SHP77 (cell line): ENCODE measurements at regions not wholly inside any gene's neighbourhood (a gene's known extent, or its start where the extent isn't known, plus 50 kb on each side); places are given as distances from the start of the nearest gene placed in this dataset.
"Not testable (repeated sequence)": the region's sequence is repeated elsewhere in the genome, so short reads cannot be mapped to it uniquely, and the experiment has no call there.

Source experiments
- DNase-seq, 2 experiments: peaks; one replicate each; lab custom pipeline; 2025; lab: John Stamatoyannopoulos, UW

DNA sequence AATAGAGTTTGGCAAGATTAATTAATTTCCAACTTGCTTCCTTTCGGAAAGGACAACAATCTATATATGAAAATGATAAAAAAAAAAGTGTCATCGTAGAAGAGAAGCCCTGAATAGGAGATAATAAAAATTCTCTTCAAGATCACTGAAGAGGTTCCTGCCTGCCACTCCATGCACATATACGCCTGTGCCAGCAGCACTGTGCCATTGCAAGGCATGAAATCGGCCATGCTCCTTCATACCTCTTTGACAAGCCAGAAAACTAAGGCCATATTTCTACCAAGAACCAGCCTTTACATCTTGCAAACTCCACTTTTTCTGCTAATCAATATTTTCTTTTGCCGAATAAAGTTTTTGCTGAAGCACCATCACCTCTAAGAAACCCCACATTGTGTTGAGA is 365.5 kb downstream of the CXXC4 start:
- DNase-seq: no peak

DNA sequence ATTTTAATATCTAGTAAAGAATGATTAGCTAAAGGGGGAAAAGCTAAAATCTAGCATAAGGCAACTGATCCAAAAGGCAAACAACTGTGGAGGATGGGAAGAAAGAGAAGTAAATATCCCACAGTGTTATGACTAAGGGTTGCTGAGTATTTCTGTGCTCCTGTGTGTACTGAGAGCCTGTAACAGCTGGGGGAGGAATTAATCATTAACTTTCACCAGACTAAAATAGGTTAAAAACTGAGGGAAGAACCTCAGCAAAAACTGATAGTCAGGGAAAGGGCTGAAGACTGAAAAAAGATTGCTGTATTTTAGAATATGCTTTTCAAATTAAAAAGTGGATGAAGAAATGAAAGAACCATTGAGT is 365.9 kb downstream of the CXXC4 start:
- no peak for DNase-seq

DNA sequence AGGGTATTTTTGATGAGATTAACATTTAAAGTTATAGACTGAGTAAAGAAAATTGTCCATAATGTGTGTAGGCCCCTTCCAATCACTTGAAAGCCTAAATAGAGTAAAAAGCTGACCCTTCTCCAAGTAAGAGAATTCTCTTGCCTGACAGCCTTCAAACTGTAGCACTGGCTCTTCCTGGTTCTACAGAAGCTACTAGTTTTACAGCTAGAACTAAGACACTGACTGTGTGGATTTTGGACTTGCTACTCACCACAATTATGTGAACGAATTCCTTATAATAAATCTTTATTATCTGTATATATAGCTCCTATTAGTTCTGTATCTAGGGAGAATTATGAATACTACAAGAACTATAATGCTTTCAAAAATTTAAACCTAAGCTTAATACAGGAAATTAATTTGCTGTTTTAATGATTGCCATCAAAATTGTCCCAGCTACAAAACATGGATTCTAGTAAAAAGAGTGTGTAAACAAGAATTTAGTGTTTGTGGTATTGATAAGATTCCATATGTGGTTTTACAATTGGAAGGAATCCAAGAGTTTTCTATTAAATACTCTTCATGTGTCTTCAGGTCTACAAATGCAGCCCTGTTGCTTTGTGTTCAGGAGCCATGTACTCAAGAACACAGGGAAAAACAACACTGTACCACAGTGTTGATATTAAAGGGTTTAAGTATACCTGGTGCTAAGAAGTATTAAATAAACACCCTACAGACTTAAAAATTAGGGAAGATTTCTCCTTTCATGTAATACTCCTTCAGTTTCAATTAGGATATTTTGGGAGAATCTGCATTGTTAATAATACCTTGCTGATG is 366.5 kb downstream of the CXXC4 start:
- DNase-seq: no peak

DNA sequence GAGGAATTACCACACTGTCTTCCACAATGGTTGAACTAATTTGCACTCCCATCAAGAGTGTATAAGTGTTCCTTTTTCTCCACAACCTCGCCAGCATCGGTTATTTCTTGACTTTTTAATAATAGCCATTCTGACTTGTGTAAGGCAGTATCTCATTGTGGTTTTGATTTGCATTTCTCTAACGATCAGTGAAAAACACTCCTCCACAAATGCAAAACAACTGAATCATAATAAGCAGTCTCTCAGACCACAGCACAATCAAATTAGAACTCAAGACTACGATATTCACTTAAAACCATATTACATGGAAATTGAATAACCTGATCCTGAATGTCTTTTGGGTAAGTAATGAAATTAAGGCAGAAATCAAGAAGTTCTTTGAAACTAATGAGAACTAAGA is 371.7 kb downstream of the CXXC4 start:
- no peak for DNase-seq

DNA sequence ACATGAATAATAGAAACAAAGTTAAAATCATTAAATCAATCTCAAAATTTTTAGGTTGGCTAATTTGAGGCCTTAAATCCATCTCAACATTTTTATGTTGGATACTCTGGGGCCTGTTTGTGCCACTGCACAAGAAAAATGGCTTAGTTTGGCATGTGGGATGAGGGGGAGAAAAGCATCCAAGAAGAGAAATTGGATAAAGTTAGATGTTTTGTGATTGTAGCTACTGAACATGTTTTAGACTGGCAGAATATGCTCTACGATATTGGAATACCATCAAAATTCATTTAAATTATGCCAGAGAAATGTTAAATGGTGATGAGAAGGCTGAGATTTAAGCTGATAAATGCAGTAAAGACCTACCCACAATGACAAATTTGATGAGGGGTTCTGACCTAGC is 376.9 kb downstream of the CXXC4 start:
- DNase-seq: no peak

DNA sequence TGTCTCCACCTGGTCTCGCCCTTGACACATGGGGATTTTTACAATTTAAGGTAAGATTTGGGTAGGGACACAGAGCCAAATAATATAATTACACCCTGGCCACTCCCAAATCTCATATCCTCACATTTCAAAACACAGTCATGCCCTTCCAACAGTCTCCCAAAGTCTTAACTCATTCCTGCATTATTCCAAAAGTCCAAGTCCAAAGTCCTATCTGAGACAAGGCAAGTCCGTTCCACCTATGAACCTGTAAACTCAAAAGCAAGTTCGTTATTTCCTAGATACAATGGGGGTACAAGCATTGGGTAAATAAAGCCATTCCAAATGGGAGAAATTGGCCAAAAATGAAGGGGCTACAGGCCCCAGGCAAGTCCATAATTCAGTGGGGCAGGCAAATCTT is 380.8 kb downstream of the CXXC4 start:
- DNase-seq: no peak

DNA sequence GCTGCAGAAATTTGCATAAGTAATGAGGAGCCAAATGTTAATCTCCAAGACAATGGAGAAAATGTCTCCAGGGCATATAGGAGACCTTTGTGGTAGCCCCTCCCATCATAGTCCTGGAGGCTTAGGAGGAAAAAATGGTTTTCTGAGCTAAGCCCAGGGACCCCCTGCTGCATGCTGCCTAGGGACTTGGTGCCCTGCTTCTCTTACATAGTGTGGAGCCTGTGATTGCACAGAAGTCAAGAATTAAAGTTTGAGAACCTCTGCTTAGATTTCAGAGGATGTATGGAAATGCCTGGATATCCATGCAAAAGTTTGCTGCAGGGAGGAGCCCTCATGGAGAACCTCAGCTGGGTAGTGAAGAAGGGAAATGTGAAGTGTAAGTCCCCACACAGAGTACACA is 379.4 kb upstream of the TACR3 start:
- no peak for DNase-seq

DNA sequence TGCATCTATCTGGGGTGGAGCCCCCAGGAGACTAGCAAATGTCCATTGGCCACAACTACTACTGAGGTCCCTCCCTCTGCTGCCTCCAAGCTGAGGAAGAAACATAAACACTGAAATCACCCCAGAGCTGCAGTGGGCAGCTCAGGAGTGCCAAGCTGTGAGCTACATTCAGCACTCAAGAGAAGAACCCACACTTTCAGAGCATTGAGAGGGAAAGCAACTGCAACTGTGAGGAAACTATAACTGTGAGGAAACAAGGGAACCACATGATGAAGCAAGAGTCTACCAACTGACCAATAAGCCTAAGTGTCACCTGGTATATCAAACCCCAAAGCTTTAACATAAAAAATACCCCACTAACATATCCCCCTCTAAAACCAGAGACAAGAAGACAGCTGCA is 373.5 kb upstream of the TACR3 start:
- no peak for DNase-seq

DNA sequence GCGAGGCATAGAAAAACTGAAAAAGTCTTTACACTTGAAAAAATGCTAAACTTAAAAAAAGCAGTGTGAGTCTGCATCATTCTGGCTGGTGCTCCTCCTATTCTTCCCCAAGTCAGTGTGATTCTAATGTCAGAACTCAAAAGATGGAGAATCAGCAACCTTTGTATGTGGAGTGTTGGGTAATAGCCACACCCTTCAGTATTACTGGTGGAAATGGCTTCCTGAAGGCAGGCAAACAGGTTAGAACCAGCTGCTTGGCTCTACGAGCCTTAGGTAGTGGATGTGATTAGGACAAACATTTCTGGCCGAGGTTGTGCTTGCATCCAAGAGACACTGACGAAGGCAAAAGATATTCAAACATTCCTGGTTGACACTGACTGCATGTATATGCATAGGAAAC is 353.4 kb upstream of the TACR3 start:
- no peak for DNase-seq

DNA sequence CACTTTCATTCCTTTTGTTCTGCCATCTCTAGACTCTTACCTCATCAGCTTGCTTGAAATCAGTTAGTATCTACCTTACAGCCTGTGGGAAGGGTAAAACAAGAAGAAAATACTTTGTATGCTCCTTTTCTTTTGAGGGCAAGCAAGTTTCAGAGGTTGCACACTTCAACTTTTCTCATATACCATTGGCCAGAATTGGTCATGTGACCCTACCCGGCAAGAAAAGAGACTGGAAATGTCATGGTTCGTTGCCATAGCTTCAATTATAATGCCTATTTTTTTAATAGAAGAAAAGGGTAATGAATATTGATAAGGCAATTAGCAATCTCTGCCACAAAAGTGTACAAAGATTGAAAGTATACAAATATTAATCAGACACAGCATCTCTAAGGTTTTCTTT is 346.7 kb upstream of the TACR3 start:
- no peak for DNase-seq

DNA sequence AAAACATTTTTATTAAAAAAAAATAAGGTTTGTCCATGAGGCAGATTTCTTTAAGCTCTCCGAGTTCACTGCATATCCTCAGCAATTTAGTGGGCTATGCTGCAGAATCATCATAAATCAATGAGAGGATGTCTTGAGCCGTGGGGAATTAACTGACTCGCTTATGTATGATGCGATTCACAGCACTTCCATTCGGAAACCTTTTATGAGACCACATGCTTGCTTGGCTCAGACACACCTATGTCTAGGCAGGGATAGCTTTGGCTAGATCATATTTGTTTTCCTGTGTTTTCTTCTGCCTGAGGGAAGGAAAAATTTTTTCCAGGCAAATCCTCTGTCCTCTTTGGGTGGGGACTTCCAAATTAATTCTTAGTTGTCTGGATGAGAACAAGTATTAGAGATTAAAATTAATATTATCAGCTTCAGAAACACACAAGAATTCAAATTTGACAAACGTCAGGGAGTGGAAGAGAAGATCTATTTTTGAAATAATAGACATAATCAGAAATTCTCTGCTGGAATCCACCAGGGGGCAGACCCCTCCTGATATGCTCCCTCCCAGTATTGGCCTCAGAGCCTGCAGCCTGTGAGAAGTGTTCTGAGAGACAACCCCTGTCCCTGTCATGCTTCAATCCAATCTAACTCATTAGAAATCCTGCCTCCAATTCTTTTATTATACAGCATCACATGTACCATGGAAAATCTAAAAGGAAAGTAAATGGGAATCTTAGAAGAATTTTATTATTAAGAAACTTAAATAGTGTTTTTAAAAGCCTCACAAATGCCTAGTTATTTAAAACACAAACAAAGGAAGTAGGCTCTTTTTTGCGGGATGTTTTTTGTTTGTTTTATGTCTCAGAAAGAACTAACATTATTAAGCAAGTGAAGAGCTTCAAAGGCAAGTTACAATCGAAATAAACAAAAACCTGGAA is 345.1 kb upstream of the TACR3 start:
- DNase-seq: peak; percentile 1 to 38

DNA sequence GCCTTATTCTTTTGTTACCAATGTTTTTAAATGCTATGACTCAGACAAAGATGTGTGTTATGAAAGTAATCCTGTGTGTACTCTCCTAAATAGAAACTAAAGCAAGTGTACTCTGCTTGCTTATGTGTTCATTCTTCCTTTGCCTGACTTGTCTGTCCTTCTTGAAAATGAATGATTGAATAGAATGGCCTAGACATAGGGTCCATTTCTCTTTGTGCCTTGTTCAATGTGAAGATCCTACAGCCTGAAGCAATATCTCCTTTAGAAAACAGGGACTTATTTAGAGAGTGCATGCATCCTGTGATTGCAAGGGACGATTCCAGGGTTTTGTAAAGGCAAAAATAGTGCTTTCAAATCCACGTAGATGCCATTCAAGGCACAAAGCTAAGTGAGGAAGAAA is 343.6 kb upstream of the TACR3 start:
- DNase-seq: no peak

DNA sequence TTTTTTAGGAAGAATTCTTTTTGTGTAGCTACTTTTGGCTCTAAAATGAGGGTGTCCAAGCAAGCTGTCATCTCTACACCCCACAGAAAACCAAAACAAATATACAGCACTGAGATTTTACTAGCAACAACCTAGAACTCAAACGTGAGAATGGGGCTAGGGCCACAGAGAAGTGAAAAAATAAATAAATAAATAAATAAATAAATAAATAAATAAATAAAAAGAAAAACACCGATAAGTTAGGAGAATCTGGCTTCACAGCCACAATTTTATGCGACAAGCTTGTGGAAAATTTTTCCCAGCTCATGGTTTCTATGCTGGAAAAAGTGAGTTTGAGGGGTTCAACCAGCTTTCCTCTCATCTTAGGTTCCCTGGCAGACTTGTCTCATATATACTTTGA is 324.6 kb upstream of the TACR3 start:
- no peak for DNase-seq

DNA sequence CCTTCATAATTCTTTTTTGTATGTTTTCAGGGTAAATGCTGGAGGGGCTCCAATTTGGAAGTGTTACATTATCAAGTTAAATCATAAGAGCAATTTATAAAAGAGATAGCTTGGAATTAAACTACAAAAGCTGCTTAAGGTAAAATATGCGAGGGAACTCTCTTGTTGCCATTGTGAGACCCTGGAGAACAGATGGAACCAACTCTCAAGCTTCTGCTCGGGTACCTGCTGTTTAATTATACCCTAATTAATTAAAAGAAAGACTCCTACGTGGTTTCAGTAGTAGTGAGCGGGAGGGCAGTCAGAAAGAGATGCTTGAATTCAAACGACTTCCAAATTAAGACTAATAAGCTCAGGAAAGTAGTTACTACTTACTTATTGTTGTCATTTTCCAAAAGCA is 313.1 kb upstream of the TACR3 start:
- DNase-seq: no peak

DNA sequence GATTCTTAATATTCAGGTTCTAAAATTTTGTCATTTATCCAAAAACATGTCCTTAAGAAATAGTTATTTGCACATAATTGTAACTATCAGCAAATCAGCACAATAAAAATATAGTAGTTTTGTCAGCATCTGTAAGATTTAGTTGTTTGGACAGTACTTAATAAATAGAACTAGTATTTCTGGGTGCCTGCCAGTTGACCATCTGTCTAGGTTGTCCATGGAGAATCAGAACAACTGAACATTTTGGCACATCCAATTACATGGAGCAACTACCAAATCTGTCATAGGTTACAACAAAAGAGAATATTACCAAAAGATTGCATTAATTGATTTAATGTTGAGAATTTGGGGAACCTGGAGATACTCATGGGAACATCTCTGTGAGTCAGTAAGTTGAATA is 305.5 kb upstream of the TACR3 start:
- no peak for DNase-seq

DNA sequence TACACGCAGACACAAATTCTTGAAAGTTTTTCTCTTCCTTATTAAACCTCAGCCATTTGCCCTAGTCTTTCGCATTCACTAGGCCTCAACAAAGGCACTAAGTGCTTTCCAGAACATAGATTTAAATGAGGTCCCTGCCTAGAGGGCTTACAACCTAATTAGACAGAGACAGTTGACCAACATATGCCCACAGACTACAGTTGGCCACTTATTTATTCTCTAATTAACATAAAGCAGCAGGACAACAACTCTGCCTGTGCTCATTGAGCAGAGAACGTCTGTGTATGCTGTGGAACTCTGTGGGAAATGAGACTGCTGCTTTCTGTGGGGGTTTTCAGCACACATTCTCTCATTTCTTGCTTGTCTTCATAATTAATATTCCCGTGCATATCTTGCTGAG is 303.0 kb upstream of the TACR3 start:
- DNase-seq: no peak

DNA sequence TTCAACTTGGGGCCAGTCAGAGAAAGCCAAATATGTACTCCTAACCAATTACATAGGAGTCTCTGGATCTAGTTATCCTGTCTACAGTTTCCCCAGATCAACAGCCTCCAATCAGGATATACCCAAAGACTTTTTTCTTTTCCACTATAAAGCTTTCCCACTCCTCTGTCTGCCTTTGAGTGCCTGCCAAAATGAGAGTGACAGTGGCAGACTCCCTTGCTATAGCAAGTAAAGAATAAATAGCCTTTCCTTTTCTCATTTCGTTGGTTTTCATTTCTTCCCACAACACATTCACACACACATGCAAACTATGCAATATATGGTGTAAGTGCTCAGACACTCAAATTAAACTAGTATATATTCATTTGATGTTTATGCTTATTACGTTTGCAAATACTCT is 302.4 kb upstream of the TACR3 start:
- DNase-seq: no peak

DNA sequence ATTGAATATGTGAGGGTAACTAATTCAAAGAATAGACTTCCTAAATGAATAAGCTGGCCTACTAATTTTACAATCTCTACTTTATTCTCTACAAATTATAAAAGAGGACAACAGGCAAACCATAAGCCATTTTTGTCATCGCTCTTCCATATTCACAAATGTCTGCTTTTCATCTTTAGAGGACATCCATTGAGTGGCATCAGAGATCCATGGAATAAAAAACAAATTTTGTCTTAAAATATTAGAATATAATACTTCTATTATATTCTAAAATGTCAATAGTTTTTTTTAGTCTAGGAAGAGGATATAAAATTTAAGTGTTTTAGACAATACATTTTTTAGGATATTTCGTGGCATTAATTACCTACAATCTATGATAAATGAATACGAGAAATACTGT is 300.9 kb upstream of the TACR3 start:
- DNase-seq: no peak

DNA sequence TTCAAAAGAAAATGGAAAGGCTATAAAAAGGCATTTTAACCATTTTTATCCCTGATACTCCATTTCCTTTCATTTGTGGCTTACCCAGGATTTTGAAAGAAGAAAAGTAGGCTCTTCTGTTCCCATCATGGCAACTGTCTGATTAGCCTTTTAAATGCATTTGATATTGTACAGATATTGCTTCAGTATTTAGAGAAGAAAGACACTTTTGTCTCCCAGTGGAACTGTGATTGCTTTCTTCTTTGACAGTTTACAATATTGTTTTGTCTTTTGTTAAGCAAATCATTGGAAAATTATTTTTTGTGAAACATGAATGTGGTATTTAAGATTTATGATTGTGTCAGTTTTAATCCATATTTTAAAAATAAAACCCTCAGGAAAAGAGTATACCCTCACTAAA is 297.4 kb upstream of the TACR3 start:
- no peak for DNase-seq

DNA sequence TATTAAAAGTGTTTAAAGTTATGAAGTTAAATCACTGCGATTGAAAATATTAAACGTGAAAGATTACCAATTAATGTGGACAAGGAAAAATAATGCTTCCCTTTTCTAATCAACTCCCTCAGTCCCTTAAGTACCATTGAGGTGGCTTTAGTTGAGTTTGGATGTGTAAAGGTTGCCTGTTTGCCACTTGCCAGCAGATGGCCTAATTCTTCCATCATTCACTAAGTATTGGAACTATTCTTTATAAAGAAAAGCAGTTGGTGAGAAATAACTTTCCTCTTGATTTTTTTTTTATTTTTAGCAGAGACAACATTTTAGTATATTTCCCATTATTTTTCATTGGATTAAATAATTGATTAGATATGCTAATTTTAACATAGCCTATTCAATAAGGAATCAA is 295.9 kb upstream of the TACR3 start:
- peak in 1 of 2 experiments; percentile 2 for DNase-seq

DNA sequence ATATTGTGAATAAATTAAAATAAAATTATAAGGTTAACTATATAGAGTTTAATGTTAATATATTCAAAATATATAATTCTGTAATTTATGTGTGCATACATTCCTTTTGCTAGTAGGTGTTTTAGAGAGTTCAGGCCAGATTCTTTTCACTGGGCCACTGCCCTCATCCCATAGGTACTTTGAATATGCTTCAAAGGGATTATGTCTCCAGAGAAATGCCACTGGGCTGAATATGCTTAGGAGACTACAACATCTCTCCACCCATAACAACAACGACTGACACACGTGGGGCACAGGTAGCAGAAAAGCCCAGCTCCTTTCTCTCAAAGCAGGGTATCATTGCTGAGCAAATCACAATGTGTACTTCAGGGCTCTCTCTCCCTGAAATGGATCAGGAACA is 290.9 kb upstream of the TACR3 start:
- DNase-seq: no peak

DNA sequence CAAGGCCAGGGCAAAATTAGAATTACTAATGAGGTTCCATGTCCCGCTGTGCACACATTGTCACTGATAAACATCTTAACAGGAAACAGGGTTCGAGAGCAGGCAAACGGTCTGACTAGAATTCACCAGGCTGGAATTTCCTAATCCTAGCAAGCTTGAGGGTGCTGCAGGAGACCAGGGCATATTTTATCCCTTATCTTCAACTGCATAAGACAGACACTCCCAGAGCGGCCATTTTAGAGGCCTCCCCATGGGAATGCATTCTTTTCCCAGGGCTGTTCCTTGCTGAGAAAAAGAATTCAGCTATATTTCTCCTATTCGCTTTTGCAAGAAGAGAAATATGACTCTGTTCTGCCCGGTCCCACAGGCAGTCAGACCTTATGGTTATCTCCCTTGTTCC is 282.5 kb upstream of the TACR3 start:
- DNase-seq: not testable (repeated sequence)

DNA sequence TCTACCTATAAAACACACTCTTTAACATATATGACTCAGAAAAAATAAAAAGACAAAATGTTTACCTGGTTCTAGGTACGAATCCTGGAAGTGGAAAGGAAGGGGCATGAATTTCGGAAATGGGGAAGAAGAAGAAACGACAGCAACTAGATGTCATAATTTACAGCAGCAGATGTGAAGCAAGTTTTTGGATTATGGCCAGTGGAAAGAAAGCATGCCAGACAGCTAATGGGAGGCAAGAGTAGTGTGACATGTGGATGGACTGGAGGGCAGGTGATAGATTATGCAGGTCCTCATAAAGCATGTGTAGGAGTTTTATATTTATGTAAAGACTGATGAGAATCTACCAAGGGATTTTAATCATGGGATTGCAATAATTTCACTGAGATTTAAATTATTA is 279.0 kb upstream of the TACR3 start:
- peak; percentile 16 to 25 for DNase-seq
